ENCODE measurements at regions not wholly inside any gene's neighbourhood (a gene's known extent, or its start where the extent isn't known, plus 50 kb on each side); places are given as distances from the start of the nearest gene placed in this dataset.

GRCh38 chr9:135254176-135255032 is 166.9 kb downstream of the OLFM1 start:
- H3K9ac ChIP-seq, result no peak overlapping the region
- no peak overlapping the region for H3K27ac ChIP-seq
- H4K20me1 ChIP-seq (ENCODE audit: low read depth), result no peaks in the 10 kb centered on the region
- H3K36me3 Mint-ChIP-seq, result no peaks in the 10 kb centered on the region
- peaks cover 12% of the 10 kb centered on the region for H3K4me1 Mint-ChIP-seq
- no peak overlapping the region for H3K4me3 ChIP-seq
- no peaks in the 10 kb centered on the region for H3K27me3 ChIP-seq
- no peak overlapping the region for H3K4me3 Mint-ChIP-seq
- no peaks in the 10 kb centered on the region for H3K36me3 ChIP-seq
- H3K4me2 ChIP-seq, result no peak overlapping the region
- no peak for DNase-seq (ENCODE audit: low spot score)
- H3K27me3 Mint-ChIP-seq (ENCODE audit: insufficient read depth, low read depth), result peaks cover 9% of the 10 kb centered on the region
- H2AFZ ChIP-seq (replicated peaks), result no peak overlapping the region
- TF ChIP-seq EZH2 (IDR thresholded peaks at IDR 0.05), result no peak
- TF ChIP-seq EZH2phosphoT487 (IDR thresholded peaks at IDR 0.05), result no peak
- TF ChIP-seq, protein P1, sequence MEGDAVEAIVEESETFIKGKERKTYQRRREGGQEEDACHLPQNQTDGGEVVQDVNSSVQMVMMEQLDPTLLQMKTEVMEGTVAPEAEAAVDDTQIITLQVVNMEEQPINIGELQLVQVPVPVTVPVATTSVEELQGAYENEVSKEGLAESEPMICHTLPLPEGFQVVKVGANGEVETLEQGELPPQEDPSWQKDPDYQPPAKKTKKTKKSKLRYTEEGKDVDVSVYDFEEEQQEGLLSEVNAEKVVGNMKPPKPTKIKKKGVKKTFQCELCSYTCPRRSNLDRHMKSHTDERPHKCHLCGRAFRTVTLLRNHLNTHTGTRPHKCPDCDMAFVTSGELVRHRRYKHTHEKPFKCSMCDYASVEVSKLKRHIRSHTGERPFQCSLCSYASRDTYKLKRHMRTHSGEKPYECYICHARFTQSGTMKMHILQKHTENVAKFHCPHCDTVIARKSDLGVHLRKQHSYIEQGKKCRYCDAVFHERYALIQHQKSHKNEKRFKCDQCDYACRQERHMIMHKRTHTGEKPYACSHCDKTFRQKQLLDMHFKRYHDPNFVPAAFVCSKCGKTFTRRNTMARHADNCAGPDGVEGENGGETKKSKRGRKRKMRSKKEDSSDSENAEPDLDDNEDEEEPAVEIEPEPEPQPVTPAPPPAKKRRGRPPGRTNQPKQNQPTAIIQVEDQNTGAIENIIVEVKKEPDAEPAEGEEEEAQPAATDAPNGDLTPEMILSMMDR (IDR thresholded peaks at IDR 0.05), result no peak
- peaks cover 11% of the 10 kb centered on the region for H3K4me1 ChIP-seq
- no peaks in the 10 kb centered on the region for H3K9me3 Mint-ChIP-seq
- no peaks in the 10 kb centered on the region for H3K9me3 ChIP-seq (ENCODE audit: low read depth)
- no peaks in the 10 kb centered on the region for H3K79me2 ChIP-seq (ENCODE audit: low read depth)
- H3K27ac Mint-ChIP-seq, result no peak overlapping the region
- H3F3A ChIP-seq (ENCODE audit: low read depth), result peaks cover 4% of the 10 kb centered on the region

DNA sequence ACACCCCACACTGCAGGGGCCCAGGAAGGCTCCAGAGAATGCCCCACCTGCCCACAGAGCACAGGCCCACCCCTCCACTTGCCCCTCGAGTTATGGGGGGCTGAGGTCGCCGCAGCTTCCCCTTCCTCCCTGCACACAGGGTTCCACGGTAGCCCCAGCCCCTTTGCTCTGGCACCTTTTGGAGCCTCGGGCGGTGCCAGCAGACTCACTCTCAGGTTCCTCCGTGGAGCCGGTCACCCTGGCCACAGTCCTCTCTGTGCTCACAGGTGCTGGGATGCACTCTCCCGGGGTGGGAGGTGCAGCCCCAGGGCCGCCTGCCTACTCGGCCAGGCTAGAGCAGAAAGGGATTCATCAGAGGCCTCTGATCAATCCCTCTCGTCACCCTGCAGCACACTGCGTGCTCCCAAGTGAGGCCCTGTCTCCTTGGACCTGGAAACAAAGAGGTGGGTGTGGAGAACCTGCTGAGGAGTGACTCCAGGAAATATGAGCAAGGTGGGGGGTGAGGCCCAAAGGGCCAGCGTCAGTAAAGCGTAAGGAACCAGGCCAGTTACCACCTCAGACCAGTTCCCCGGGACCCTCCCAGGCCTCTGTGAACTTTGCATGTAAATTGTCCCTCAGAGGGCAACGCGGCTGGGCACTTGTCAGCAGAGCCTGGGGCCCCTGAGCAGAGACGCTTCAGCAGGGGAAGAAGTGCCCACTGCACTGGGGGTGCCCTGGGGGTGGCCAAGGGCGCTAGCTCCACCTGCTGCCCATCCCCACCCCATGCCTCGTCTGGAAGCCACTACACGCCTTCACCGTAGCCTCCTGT is 167.8 kb downstream of the OLFM1 start:
- TF ChIP-seq EZH2phosphoT487 (IDR thresholded peaks at IDR 0.05) (no peak), EZH2 (IDR thresholded peaks at IDR 0.05) (no peak)
- TF ChIP-seq, protein P1 (IDR thresholded peaks at IDR 0.05), result no peak
- Histone ChIP-seq H2AFZ (replicated peaks) (no peak overlapping the region), H3K27me3 (no peaks in the 10 kb centered on the region), H3K27ac (no peak overlapping the region), H3K9me3 (ENCODE audit: low read depth) (no peaks in the 10 kb centered on the region), H3K4me2 (no peak overlapping the region), H3K4me1 (peaks cover 11% of the 10 kb centered on the region), H3K4me3 (no peak overlapping the region), H3K79me2 (ENCODE audit: low read depth) (no peaks in the 10 kb centered on the region), H3F3A (ENCODE audit: low read depth) (peaks cover 4% of the 10 kb centered on the region), H3K9ac (no peak overlapping the region), H3K36me3 (no peaks in the 10 kb centered on the region), H4K20me1 (ENCODE audit: low read depth) (no peaks in the 10 kb centered on the region)
- H3K4me3 Mint-ChIP-seq, result no peak overlapping the region
- no peaks in the 10 kb centered on the region for H3K9me3 Mint-ChIP-seq
- DNase-seq (ENCODE audit: low spot score), result no peak
- peaks cover 9% of the 10 kb centered on the region for H3K27me3 Mint-ChIP-seq (ENCODE audit: insufficient read depth, low read depth)
- H3K36me3 Mint-ChIP-seq, result no peaks in the 10 kb centered on the region
- no peak overlapping the region for H3K27ac Mint-ChIP-seq
- peaks cover 12% of the 10 kb centered on the region for H3K4me1 Mint-ChIP-seq

DNA sequence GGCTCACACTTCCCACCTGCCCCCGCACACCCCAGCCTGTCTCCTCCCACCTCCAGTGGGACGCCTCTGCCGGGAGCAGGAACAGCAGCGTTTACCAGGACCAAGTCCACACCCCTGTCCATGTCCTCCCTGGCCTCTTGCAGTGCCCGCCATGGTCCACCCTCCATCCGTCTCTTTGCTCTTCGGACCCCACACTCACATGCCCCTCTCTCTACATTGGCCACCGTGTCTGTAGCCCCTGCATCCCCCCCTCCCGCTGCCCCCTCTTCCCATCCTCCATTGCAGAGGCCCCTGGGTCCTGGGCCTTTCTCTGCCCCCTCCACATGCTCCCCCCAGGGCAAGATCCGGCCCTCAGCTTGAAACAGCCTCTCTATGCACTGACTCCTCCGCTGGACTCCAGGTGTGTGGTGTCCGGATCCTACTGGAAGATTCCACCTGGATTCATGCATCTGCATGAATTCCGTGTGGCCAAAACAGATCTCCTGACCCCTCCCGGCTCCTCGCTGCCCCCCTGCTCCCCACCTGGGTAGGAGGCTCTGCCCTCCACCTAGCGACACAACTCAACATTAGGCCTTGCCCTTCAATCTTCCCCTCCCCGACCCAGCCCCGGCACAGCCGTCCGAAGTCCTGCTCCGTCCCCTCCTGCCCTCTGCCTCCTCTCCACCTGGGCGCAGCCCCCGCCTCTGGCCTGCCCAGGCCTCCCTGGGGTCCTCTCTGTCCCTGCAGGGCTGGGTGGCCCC is 168.5 kb downstream of the OLFM1 start:
- Mint-ChIP-seq H3K36me3 (no peaks in the 10 kb centered on the region), H3K9me3 (no peaks in the 10 kb centered on the region), H3K27me3 (ENCODE audit: insufficient read depth, low read depth) (peaks cover 9% of the 10 kb centered on the region), H3K4me3 (no peak overlapping the region), H3K27ac (no peak overlapping the region), H3K4me1 (peaks cover 12% of the 10 kb centered on the region)
- H3K4me3 ChIP-seq, result no peak overlapping the region
- H3K4me2 ChIP-seq, result no peak overlapping the region
- no peaks in the 10 kb centered on the region for H3K36me3 ChIP-seq
- H3K9me3 ChIP-seq (ENCODE audit: low read depth), result no peaks in the 10 kb centered on the region
- H3K27me3 ChIP-seq, result peaks cover 6% of the 10 kb centered on the region
- peaks cover 4% of the 10 kb centered on the region for H3F3A ChIP-seq (ENCODE audit: low read depth)
- peaks cover 11% of the 10 kb centered on the region for H3K4me1 ChIP-seq
- H3K27ac ChIP-seq, result no peak overlapping the region
- TF ChIP-seq, protein P1 (IDR thresholded peaks at IDR 0.05), result no peak
- no peak for DNase-seq (ENCODE audit: low spot score)
- no peaks in the 10 kb centered on the region for H4K20me1 ChIP-seq (ENCODE audit: low read depth)
- H3K79me2 ChIP-seq (ENCODE audit: low read depth), result no peaks in the 10 kb centered on the region
- H2AFZ ChIP-seq (replicated peaks), result no peak overlapping the region
- no peak overlapping the region for H3K9ac ChIP-seq
